Breast epithelium (tissue), 3 donors: ENCODE measurements at regions not wholly inside any gene's neighbourhood (a gene's known extent, or its start where the extent isn't known, plus 50 kb on each side); places are given as distances from the start of the nearest gene placed in this dataset.

Source experiments
- POLR2A ChIP-seq: fragments of 450-650 bp; IDR thresholded peaks from one replicate; pipeline ENCODE4 v1.6.1; 2016; ENCODE audit warnings: antibody characterized with exemption, mild to moderate bottlenecking, moderate library complexity
- POLR2AphosphoS5 ChIP-seq, 3 donors: sonication (generic); formaldehyde crosslinking; IDR thresholded peaks; one replicate each; pipeline ENCODE4 v1.6.1; 2017; ENCODE audit warnings: antibody characterized with exemption in 3 of 3
- TF ChIP-seq, protein P1 (sequence below), 3 donors: fragments of 450-650 bp; IDR thresholded peaks; one replicate each; pipeline ENCODE4 v1.5.1; 2016 to 2017; ENCODE audit warnings: antibody characterized with exemption in 3 of 3, mild to moderate bottlenecking in 3 of 3, moderate library complexity in 3 of 3

GRCh38 chr2:129627437-129627836 is 352.0 kb upstream of the RAB6C start:
- TF ChIP-seq POLR2A (no peak), POLR2AphosphoS5 (IDR thresholded peaks at IDR 0.05) (no peak)
- TF ChIP-seq, protein P1, sequence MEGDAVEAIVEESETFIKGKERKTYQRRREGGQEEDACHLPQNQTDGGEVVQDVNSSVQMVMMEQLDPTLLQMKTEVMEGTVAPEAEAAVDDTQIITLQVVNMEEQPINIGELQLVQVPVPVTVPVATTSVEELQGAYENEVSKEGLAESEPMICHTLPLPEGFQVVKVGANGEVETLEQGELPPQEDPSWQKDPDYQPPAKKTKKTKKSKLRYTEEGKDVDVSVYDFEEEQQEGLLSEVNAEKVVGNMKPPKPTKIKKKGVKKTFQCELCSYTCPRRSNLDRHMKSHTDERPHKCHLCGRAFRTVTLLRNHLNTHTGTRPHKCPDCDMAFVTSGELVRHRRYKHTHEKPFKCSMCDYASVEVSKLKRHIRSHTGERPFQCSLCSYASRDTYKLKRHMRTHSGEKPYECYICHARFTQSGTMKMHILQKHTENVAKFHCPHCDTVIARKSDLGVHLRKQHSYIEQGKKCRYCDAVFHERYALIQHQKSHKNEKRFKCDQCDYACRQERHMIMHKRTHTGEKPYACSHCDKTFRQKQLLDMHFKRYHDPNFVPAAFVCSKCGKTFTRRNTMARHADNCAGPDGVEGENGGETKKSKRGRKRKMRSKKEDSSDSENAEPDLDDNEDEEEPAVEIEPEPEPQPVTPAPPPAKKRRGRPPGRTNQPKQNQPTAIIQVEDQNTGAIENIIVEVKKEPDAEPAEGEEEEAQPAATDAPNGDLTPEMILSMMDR (IDR thresholded peaks at IDR 0.05), result no peak
